ENCODE measurements at regions not wholly inside any gene's neighbourhood (a gene's known extent, or its start where the extent isn't known, plus 50 kb on each side); places are given as distances from the start of the nearest gene placed in this dataset.

DNA sequence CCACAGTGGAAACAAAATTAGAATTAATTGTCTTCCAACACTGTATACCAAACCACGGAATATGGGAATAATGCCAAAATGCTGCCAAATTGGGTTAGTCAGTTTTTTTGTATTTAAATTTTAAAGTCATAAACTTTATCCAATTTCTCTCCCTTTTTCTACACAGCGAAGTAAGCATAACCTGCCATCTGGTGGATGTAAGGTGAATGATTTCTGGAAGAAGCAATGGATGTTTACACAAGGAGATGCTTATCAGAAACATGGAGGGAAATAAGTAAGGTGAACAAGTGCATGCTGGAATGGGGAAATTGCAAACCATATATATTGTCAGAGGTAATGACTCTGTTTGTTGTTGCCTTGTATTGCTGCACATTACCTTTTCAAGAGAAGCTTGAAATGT is 691.9 kb downstream of the TECRL start:
- Histone ChIP-seq H3K27me3 (ENCODE audit: control insufficient read depth, insufficient read depth, low read length, poor library complexity, severe bottlenecking) (no peaks in the 10 kb centered on the region), H3K36me3 (ENCODE audit: control insufficient read depth, insufficient read depth, low read length) (no peaks in the 10 kb centered on the region), H3K4me3 (ENCODE audit: low read length) (no peak overlapping the region), H3K9ac (ENCODE audit: extremely low read depth, low read length, poor library complexity, severe bottlenecking) (no peak overlapping the region), H3K27ac (ENCODE audit: low read depth, low read length) (no peak overlapping the region), H3K4me1 (ENCODE audit: control insufficient read depth, insufficient read depth, low read length) (no peaks in the 10 kb centered on the region), H3K9me3 (ENCODE audit: control insufficient read depth, low read length) (peaks cover 10% of the 10 kb centered on the region)
- 71% methylated on average over 2 of the region's 2 CpGs; no CpG with 5 or more reads in 1 of the 2 experiments for WGBS, 2 experiments (ENCODE audit: insufficient coverage in 1 of 2, insufficient read length in 1 of 2)
- Mint-ChIP-seq H3K4me3 (no peak overlapping the region), H3K27ac (no peak overlapping the region), H3K27me3 (ENCODE audit: insufficient read depth) (no peaks in the 10 kb centered on the region), H3K9me3 (no peaks in the 10 kb centered on the region), H3K36me3 (ENCODE audit: low read depth) (no peaks in the 10 kb centered on the region), H3K4me1 (no peaks in the 10 kb centered on the region)
- TF ChIP-seq CTCF (conservative IDR thresholded peaks at IDR 0.05): peak; percentile 77
- no peak for DNase-seq

DNA sequence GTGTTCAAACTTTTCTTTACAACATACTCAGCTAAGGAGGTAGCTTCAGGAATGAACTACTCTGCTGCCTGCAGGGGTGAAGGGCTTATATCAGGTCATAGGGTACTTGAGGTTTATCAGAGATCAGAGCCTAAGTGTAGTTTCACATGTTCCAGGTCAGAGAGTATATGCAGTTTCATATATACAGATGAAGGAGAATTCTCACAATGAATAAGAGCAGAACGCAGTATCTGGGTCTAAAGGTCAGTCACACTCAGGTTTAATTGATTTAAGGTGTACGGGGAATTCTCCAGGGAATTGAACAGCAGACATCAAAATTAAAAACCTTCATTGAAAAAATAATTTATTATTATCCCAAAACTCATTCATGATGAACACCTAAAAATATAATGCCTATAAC is 700.6 kb downstream of the TECRL start:
- no peaks in the 10 kb centered on the region for H3K4me1 Mint-ChIP-seq
- no peak overlapping the region for H3K4me3 ChIP-seq (ENCODE audit: low read length)
- no peaks in the 10 kb centered on the region for H3K9me3 ChIP-seq (ENCODE audit: control insufficient read depth, low read length)
- no peaks in the 10 kb centered on the region for H3K36me3 Mint-ChIP-seq (ENCODE audit: low read depth)
- no peaks in the 10 kb centered on the region for H3K36me3 ChIP-seq (ENCODE audit: control insufficient read depth, insufficient read depth, low read length)
- H3K27ac Mint-ChIP-seq: no peak overlapping the region
- TF ChIP-seq CTCF (conservative IDR thresholded peaks at IDR 0.05): no peak
- H3K4me1 ChIP-seq (ENCODE audit: control insufficient read depth, insufficient read depth, low read length): no peaks in the 10 kb centered on the region
- H3K9me3 Mint-ChIP-seq: no peaks in the 10 kb centered on the region
- WGBS, 2 experiments (ENCODE audit: insufficient coverage in 1 of 2, insufficient read length in 1 of 2): 94% methylated on average over 2 of the region's 2 CpGs; no CpG with 5 or more reads in 1 of the 2 experiments
- H3K27me3 ChIP-seq (ENCODE audit: control insufficient read depth, insufficient read depth, low read length, poor library complexity, severe bottlenecking): no peaks in the 10 kb centered on the region
- no peak overlapping the region for H3K9ac ChIP-seq (ENCODE audit: extremely low read depth, low read length, poor library complexity, severe bottlenecking)
- no peak overlapping the region for H3K27ac ChIP-seq (ENCODE audit: low read depth, low read length)
- no peaks in the 10 kb centered on the region for H3K27me3 Mint-ChIP-seq (ENCODE audit: insufficient read depth)
- no peak overlapping the region for H3K4me3 Mint-ChIP-seq
- DNase-seq: no peak

DNA sequence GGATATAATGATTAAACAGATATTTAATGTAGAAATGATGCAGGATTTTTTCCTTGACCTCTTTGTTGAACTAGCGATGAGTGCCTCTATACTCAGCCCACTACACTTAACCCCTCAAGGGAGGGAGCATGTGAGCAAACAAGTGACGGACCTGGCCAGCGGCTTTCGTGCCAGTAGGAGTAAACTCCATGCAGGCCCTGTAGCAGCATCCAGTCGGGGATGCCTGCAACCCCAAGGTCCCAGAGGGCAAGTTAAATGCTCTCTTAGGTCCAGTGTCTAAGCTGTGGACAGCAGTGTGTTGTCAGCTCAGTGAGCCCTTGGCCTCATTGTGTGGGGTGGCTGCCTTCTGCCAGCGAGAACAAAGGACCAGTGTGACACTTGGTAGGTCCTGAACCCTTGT is 708.7 kb downstream of the TECRL start:
- no peak overlapping the region for H3K9ac ChIP-seq (ENCODE audit: extremely low read depth, low read length, poor library complexity, severe bottlenecking)
- no peak overlapping the region for H3K27ac ChIP-seq (ENCODE audit: low read depth, low read length)
- no peaks in the 10 kb centered on the region for H3K4me1 ChIP-seq (ENCODE audit: control insufficient read depth, insufficient read depth, low read length)
- no peaks in the 10 kb centered on the region for H3K9me3 ChIP-seq (ENCODE audit: control insufficient read depth, low read length)
- Mint-ChIP-seq H3K27me3 (ENCODE audit: insufficient read depth) (no peaks in the 10 kb centered on the region), H3K4me1 (no peaks in the 10 kb centered on the region), H3K36me3 (ENCODE audit: low read depth) (no peaks in the 10 kb centered on the region), H3K27ac (no peak overlapping the region), H3K9me3 (no peaks in the 10 kb centered on the region), H3K4me3 (no peak overlapping the region)
- no peaks in the 10 kb centered on the region for H3K27me3 ChIP-seq (ENCODE audit: control insufficient read depth, insufficient read depth, low read length, poor library complexity, severe bottlenecking)
- 91 to 96% methylated on average over 4 to 6 of the region's 6 CpGs for WGBS, 2 experiments (ENCODE audit: insufficient coverage in 1 of 2, insufficient read length in 1 of 2)
- TF ChIP-seq CTCF (conservative IDR thresholded peaks at IDR 0.05): no peak
- no peak overlapping the region for H3K4me3 ChIP-seq (ENCODE audit: low read length)
- DNase-seq: peak; percentile 45
- H3K36me3 ChIP-seq (ENCODE audit: control insufficient read depth, insufficient read depth, low read length): no peaks in the 10 kb centered on the region
